ENCODE measurements at regions not wholly inside any gene's neighbourhood (a gene's known extent, or its start where the extent isn't known, plus 50 kb on each side); places are given as distances from the start of the nearest gene placed in this dataset.

DNA sequence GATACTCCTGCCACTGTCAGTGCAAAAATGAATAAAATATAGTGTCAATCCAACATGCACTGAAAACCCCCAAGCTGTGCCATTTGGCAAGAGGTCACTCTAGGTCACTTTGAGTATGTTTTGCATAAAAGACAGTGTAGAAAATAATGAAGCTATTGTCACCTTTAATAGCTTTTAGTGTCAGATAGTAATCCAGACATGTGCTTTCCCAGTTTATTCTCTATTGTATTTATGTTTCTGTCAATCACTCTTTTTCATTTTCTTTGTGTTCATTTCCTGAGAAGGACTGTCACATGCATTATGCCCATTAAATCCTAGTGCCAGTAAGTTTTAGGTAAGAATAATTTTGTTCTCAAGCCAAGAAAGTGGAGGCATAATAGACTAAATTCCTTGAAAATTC, 1073.9 kb upstream of the CDH2 start:
- no peak for TF ChIP-seq SRF (IDR thresholded peaks at IDR 0.05; ENCODE audit: low read depth in 2 of 2, low read length in 2 of 2)
- TF ChIP-seq JUND (IDR thresholded peaks at IDR 0.05; ENCODE audit: low read depth, low read length): no peak
- TF ChIP-seq POLR2A (IDR thresholded peaks at IDR 0.05; ENCODE audit: low read depth, low read length): no peak
- TF ChIP-seq, protein P1, sequence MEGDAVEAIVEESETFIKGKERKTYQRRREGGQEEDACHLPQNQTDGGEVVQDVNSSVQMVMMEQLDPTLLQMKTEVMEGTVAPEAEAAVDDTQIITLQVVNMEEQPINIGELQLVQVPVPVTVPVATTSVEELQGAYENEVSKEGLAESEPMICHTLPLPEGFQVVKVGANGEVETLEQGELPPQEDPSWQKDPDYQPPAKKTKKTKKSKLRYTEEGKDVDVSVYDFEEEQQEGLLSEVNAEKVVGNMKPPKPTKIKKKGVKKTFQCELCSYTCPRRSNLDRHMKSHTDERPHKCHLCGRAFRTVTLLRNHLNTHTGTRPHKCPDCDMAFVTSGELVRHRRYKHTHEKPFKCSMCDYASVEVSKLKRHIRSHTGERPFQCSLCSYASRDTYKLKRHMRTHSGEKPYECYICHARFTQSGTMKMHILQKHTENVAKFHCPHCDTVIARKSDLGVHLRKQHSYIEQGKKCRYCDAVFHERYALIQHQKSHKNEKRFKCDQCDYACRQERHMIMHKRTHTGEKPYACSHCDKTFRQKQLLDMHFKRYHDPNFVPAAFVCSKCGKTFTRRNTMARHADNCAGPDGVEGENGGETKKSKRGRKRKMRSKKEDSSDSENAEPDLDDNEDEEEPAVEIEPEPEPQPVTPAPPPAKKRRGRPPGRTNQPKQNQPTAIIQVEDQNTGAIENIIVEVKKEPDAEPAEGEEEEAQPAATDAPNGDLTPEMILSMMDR (IDR thresholded peaks at IDR 0.05 in 2 of 3, conservative IDR thresholded peaks at IDR 0.05 in 1 of 3; ENCODE audit: control insufficient read depth in 2 of 3, extremely low read depth in 1 of 3, insufficient read depth in 1 of 3, low read depth in 3 of 3, low read length in 3 of 3): no peak
- TF ChIP-seq RAD21 (IDR thresholded peaks at IDR 0.05; ENCODE audit: insufficient read depth, low read depth, low read length): no peak
- no peak for TF ChIP-seq TCF12 (IDR thresholded peaks at IDR 0.05; ENCODE audit: low read depth, low read length)
- TF ChIP-seq POLR2AphosphoS2 (IDR thresholded peaks at IDR 0.05; ENCODE audit: low read depth, low read length): no peak
- TF ChIP-seq NRF1 (conservative IDR thresholded peaks at IDR 0.05; ENCODE audit: low read depth, low read length): no peak
- no peak for TF ChIP-seq SMARCA5 (IDR thresholded peaks at IDR 0.05)
- no peak for TF ChIP-seq MTA2 (IDR thresholded peaks at IDR 0.05; ENCODE audit: low read depth)
